ENCODE measurements at regions not wholly inside any gene's neighbourhood (a gene's known extent, or its start where the extent isn't known, plus 50 kb on each side); places are given as distances from the start of the nearest gene placed in this dataset.

DNA sequence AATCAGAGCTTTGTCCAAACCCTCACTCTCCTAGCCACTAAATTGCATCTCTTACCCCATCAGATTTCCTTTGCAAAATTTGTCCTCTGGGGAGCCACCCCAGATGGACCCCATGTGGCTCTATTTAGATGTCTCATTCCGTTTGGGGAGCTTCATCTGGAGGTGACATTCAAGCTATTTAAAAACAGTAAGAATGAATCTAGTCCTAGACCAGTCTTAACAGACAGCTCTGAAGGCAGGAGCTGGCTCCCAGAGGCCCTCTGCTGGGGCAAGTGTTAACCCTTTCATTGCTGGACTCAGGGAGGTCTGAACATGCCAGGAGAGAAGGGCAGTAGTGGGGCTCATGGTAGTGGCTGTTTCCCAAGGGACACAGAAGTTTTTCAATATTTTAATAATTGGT is 59.2 kb downstream of the RPL37A start:
- TF ChIP-seq POLR2A (IDR thresholded peaks at IDR 0.05) = no peak
- TF ChIP-seq, protein P1, sequence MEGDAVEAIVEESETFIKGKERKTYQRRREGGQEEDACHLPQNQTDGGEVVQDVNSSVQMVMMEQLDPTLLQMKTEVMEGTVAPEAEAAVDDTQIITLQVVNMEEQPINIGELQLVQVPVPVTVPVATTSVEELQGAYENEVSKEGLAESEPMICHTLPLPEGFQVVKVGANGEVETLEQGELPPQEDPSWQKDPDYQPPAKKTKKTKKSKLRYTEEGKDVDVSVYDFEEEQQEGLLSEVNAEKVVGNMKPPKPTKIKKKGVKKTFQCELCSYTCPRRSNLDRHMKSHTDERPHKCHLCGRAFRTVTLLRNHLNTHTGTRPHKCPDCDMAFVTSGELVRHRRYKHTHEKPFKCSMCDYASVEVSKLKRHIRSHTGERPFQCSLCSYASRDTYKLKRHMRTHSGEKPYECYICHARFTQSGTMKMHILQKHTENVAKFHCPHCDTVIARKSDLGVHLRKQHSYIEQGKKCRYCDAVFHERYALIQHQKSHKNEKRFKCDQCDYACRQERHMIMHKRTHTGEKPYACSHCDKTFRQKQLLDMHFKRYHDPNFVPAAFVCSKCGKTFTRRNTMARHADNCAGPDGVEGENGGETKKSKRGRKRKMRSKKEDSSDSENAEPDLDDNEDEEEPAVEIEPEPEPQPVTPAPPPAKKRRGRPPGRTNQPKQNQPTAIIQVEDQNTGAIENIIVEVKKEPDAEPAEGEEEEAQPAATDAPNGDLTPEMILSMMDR (IDR thresholded peaks at IDR 0.05) = no peak
